ENCODE measurements at regions not wholly inside any gene's neighbourhood (a gene's known extent, or its start where the extent isn't known, plus 50 kb on each side); places are given as distances from the start of the nearest gene placed in this dataset.

GRCh38 chr20:57090590-57091560 lies 175.6 kb downstream of the BMP7 start:
- no peak for DNase-seq

- DNase-seq = no peak
These were observed 174.7 kb downstream of the BMP7 start for GRCh38 chr20:57091748-57092111.

- DNase-seq = peak; percentile 76
These were observed 174.1 kb downstream of the BMP7 start for GRCh38 chr20:57092112-57092899.

GRCh38 chr20:57092900-57093530 lies 173.4 kb downstream of the BMP7 start:
- no peak for DNase-seq

GRCh38 chr20:57093766-57094165 lies 172.7 kb downstream of the BMP7 start:
- no peak for DNase-seq

GRCh38 chr20:57094252-57094891 lies 172.1 kb downstream of the BMP7 start:
- no peak for DNase-seq

- DNase-seq = no peak
These were observed 171.4 kb downstream of the BMP7 start for GRCh38 chr20:57094991-57095390.

GRCh38 chr20:57095426-57095825 lies 171.0 kb downstream of the BMP7 start:
- DNase-seq = no peak

GRCh38 chr20:57097245-57097915 lies 169.1 kb downstream of the BMP7 start:
- no peak for DNase-seq

- no peak for DNase-seq
These were observed 164.3 kb downstream of the BMP7 start for GRCh38 chr20:57102160-57102559.

- DNase-seq = no peak
These were observed 163.9 kb downstream of the BMP7 start for GRCh38 chr20:57102566-57102965.

- DNase-seq = peak; percentile 93
These were observed 163.2 kb downstream of the BMP7 start for GRCh38 chr20:57103146-57103800.

- no peak for DNase-seq
These were observed 162.3 kb downstream of the BMP7 start for GRCh38 chr20:57104113-57104512.

GRCh38 chr20:57104651-57105204 lies 161.7 kb downstream of the BMP7 start:
- DNase-seq = peak; percentile 17

- no peak for DNase-seq
These were observed 160.3 kb downstream of the BMP7 start for GRCh38 chr20:57106030-57106682.

- DNase-seq = no peak
These were observed 159.7 kb downstream of the BMP7 start for GRCh38 chr20:57106692-57107091.

GRCh38 chr20:57107208-57107607 lies 159.2 kb downstream of the BMP7 start:
- no peak for DNase-seq

GRCh38 chr20:57108218-57108617 lies 158.2 kb downstream of the BMP7 start:
- DNase-seq = no peak

- DNase-seq = no peak
These were observed 157.5 kb downstream of the BMP7 start for GRCh38 chr20:57108742-57109570.

- DNase-seq = no peak
These were observed 156.9 kb downstream of the BMP7 start for GRCh38 chr20:57109571-57109953.
